OCI-LY7 (cell line): ENCODE measurements at regions not wholly inside any gene's neighbourhood (a gene's known extent, or its start where the extent isn't known, plus 50 kb on each side); places are given as distances from the start of the nearest gene placed in this dataset.

ENCODE experiments used
- CTCF ChIP-seq: fragments of 200-600 bp; sonication (generic); conservative IDR thresholded peaks from 2 replicates; pipeline ENCODE4 v1.5.1; 2014; ENCODE audit warnings: mild to moderate bottlenecking, antibody characterized with exemption, low read length, moderate library complexity, mixed read lengths
- EZH2phosphoT487 ChIP-seq: fragments of 200-600 bp; sonication (generic); IDR thresholded peaks from 2 replicates; pipeline ENCODE4 v1.6.1; 2018; ENCODE audit warnings: low read depth, borderline replicate concordance, mild to moderate bottlenecking, mixed run types, antibody characterized with exemption, low read length, moderate library complexity, mixed read lengths

GRCh38 chr2:225766431-225766830, 366.9 kb downstream of the NYAP2 start:
- no peak for TF ChIP-seq CTCF
- TF ChIP-seq EZH2phosphoT487 = no peak
